IMR-90 (cell line): ENCODE measurements at regions not wholly inside any gene's neighbourhood (a gene's known extent, or its start where the extent isn't known, plus 50 kb on each side); places are given as distances from the start of the nearest gene placed in this dataset.

ENCODE experiments used
- ATAC-seq: fragments of 200-7000 bp; cut with Tn5 transposase; 2 replicates; pipeline ENCODE4 v1.9.1; 2020; ENCODE audit warnings: low read depth, mild to moderate bottlenecking, moderate library complexity
- BruUV-seq: library from RNA; stranded (reverse); fragments of 400-500 nt; replicated peaks from 2 replicates; lab custom pipeline; 2021; lab: Mats Ljungman, UMichigan
- CTCF ChIA-PET: fragments of 300-600 bp; formaldehyde crosslinking; extraction: SDS; loops from one replicate; lab custom pipeline; 2021; ENCODE audit warnings: antibody characterized with exemption; lab: Yijun Ruan, JAX
- POLR2A ChIA-PET: fragments of 300-600 bp; sonication (Branson Sonifier 250); formaldehyde crosslinking; loops from one replicate; lab custom pipeline; 2022; ENCODE audit warnings: antibody characterized with exemption; ENCODE audit not compliant: unreplicated experiment; lab: Charles Lee
- DNase-seq: peaks from one replicate; pipeline ENCODE4 v3.0.0; 2013
- H2AFZ ChIP-seq: replicated peaks from 2 replicates; pipeline ENCODE3; 2013; ENCODE audit warnings: low read length, mild to moderate bottlenecking; ENCODE audit not compliant: poor library complexity
- H2AK5ac ChIP-seq: 2 replicates; pipeline ENCODE4 v1.6.1; 2013; ENCODE audit warnings: low read depth, low read length, inconsistent platforms
- H2AK9ac ChIP-seq: replicated peaks from 2 replicates; pipeline ENCODE3; 2013; ENCODE audit warnings: mild to moderate bottlenecking, low read depth, low read length, moderate library complexity; ENCODE audit not compliant: poor library complexity
- H2BK120ac ChIP-seq: 2 replicates; pipeline ENCODE4 v1.6.1; 2013; ENCODE audit warnings: low read depth, low read length, inconsistent platforms
- H2BK15ac ChIP-seq: 3 replicates; pipeline ENCODE4 v1.6.1; 2013; ENCODE audit warnings: low read depth, low read length, inconsistent platforms
- H2BK20ac ChIP-seq: 2 replicates; pipeline ENCODE4 v1.6.1; 2013; ENCODE audit warnings: low read depth, mild to moderate bottlenecking, inconsistent platforms, low read length, moderate library complexity
- H2BK5ac ChIP-seq: 2 replicates; pipeline ENCODE4 v1.6.1; 2013; ENCODE audit warnings: mild to moderate bottlenecking, low read depth, low read length, inconsistent platforms; ENCODE audit not compliant: poor library complexity, severe bottlenecking
- H3K14ac ChIP-seq: replicated peaks from 2 replicates; pipeline ENCODE4 v1.6.1; 2013; ENCODE audit warnings: low read depth, low read length, inconsistent platforms
- H3K18ac ChIP-seq: 2 replicates; pipeline ENCODE4 v1.6.1; 2013; ENCODE audit warnings: low read depth, low read length, control low read depth
- H3K23ac ChIP-seq: 2 replicates; pipeline ENCODE4 v1.6.1; 2013; ENCODE audit warnings: low read depth, low read length, inconsistent platforms
- H3K27ac ChIP-seq: 2 replicates; pipeline ENCODE4 v1.5.1; 2013; ENCODE audit warnings: mild to moderate bottlenecking, control low read depth, low read length; ENCODE audit not compliant: insufficient read depth
- H3K27me3 ChIP-seq: 2 replicates; pipeline ENCODE4 v1.6.1; 2013; ENCODE audit warnings: low read length; ENCODE audit not compliant: control insufficient read depth, insufficient read depth
- H3K36me3 ChIP-seq: 2 replicates; pipeline ENCODE4 v1.6.1; 2013; ENCODE audit warnings: low read length, mixed read lengths; ENCODE audit not compliant: control insufficient read depth, insufficient read depth
- H3K4ac ChIP-seq: 2 replicates; pipeline ENCODE4 v1.6.1; 2013; ENCODE audit warnings: low read depth, low read length, inconsistent platforms
- H3K4me1 ChIP-seq: 2 replicates; pipeline ENCODE4 v1.6.1; 2013; ENCODE audit warnings: low read length, mixed read lengths; ENCODE audit not compliant: control insufficient read depth, insufficient read depth
- H3K4me2 ChIP-seq: 2 replicates; pipeline ENCODE4 v1.6.1; 2013; ENCODE audit warnings: low read depth, mild to moderate bottlenecking, control low read depth, low read length, moderate library complexity
- H3K4me3 ChIP-seq: 2 replicates; pipeline ENCODE4 v1.5.1; 2013; ENCODE audit warnings: low read depth, mild to moderate bottlenecking, control low read depth, low read length, moderate library complexity; ENCODE audit not compliant: insufficient read depth
- H3K56ac ChIP-seq: 2 replicates; pipeline ENCODE4 v1.6.1; 2013; ENCODE audit warnings: low read length, inconsistent platforms; ENCODE audit not compliant: insufficient read depth; ENCODE audit errors: extremely low read depth
- H3K79me1 ChIP-seq, 2 experiments: 2 replicates each; pipeline ENCODE4 v1.6.1; 2013; ENCODE audit warnings: low read length in 2 of 2, inconsistent platforms in 1 of 2, low read depth in 1 of 2
- H3K9ac ChIP-seq: 2 replicates; pipeline ENCODE4 v1.6.1; 2013; ENCODE audit warnings: low read depth, low read length, control low read depth
- H3K9me1 ChIP-seq: 2 replicates; pipeline ENCODE4 v1.6.1; 2013; ENCODE audit warnings: low read length, inconsistent platforms; ENCODE audit not compliant: insufficient read depth
- H3K9me3 ChIP-seq: 2 replicates; pipeline ENCODE4 v1.6.1; 2013; ENCODE audit warnings: low read length; ENCODE audit not compliant: control insufficient read depth, insufficient read depth
- H4K20me1 ChIP-seq: 2 replicates; pipeline ENCODE4 v1.6.1; 2013; ENCODE audit warnings: low read length, inconsistent platforms; ENCODE audit not compliant: insufficient read depth
- H4K5ac ChIP-seq: 2 replicates; pipeline ENCODE4 v1.6.1; 2013; ENCODE audit warnings: mild to moderate bottlenecking, low read depth, low read length, control low read depth
- H4K8ac ChIP-seq, 2 experiments: 2 replicates each; pipeline ENCODE4 v1.6.1; 2013; ENCODE audit warnings: low read depth in 2 of 2, low read length in 2 of 2, control low read depth in 1 of 2, inconsistent platforms in 1 of 2
- H4K91ac ChIP-seq: 2 replicates; pipeline ENCODE4 v1.6.1; 2013; ENCODE audit warnings: low read depth, low read length, inconsistent platforms; ENCODE audit not compliant: insufficient read depth
- CEBPB ChIP-seq: IDR thresholded peaks from 2 replicates; pipeline ENCODE4 v1.6.1; 2012; ENCODE audit warnings: low read depth, low read length, improper control_type of control experiment
- CHD1 ChIP-seq: IDR thresholded peaks from 2 replicates; pipeline ENCODE4 v1.6.1; 2012; ENCODE audit warnings: low read depth, low read length, improper control_type of control experiment
- FOS ChIP-seq: fragments of 150-350 bp; IDR thresholded peaks from 2 replicates; pipeline ENCODE4 v1.6.1; 2016; ENCODE audit warnings: low read depth, low read length
- MAFK ChIP-seq: IDR thresholded peaks from 2 replicates; pipeline ENCODE4 v1.6.1; 2012; ENCODE audit warnings: low read depth, low read length, improper control_type of control experiment
- NFE2L2 ChIP-seq: fragments of 150-350 bp; IDR thresholded peaks from 2 replicates; pipeline ENCODE4 v1.6.1; 2016; ENCODE audit warnings: low read depth, mild to moderate bottlenecking, low read length
- POLR2A ChIP-seq: IDR thresholded peaks from 2 replicates; pipeline ENCODE4 v1.6.1; 2012; ENCODE audit warnings: mild to moderate bottlenecking, low read depth, low read length
- RAD21 ChIP-seq: IDR thresholded peaks from 2 replicates; pipeline ENCODE4 v1.6.1; 2012; ENCODE audit warnings: low read length, improper control_type of control experiment
- RFX5 ChIP-seq: IDR thresholded peaks from 2 replicates; pipeline ENCODE4 v1.8.0; 2012; ENCODE audit warnings: low read depth, mild to moderate bottlenecking, low read length, moderate library complexity
- SMC3 ChIP-seq: fragments of 150-350 bp; IDR thresholded peaks from 2 replicates; pipeline ENCODE4 v1.6.1; 2016; ENCODE audit warnings: low read depth, mild to moderate bottlenecking, antibody characterized with exemption, low read length, moderate library complexity
- WGBS, 2 experiments: methylation state at CpG; one replicate each; pipeline versions ENCODE4 v1.1.5 to v1.1.7; 2013; ENCODE audit warnings: missing lambda C conversion rate in 2 of 2; ENCODE audit not compliant: insufficient read length in 1 of 2; ENCODE audit errors: extremely low coverage in 2 of 2; 5-methylcytosine and 5-hydroxymethylcytosine counted together
- dilution Hi-C: fragments of 300-500 bp; cut with HindIII; formaldehyde crosslinking; loops from one replicate; pipeline ENCODE4 v1.14.3; 2018; ENCODE audit warnings: low sequenced_read_pairs; ENCODE audit not compliant: unreplicated experiment
- in situ Hi-C: fragments of 300-500 bp; cut with MboI; formaldehyde crosslinking; loops from 3 replicates; pipeline ENCODE4 v1.14.3; 2019; ENCODE audit warnings: low sequenced_read_pairs, inconsistent platforms, mixed read lengths
- intact Hi-C: fragments of 100-400 bp; cut with micrococcal nuclease; formaldehyde crosslinking; loops from 2 replicates; pipeline ENCODE4 v1.10.0; 2022
- TF ChIP-seq, protein P1 (sequence below): conservative IDR thresholded peaks from 2 replicates; pipeline ENCODE4 v1.5.1; 2012; ENCODE audit warnings: mild to moderate bottlenecking, low read depth, low read length, improper control_type of control experiment

DNA sequence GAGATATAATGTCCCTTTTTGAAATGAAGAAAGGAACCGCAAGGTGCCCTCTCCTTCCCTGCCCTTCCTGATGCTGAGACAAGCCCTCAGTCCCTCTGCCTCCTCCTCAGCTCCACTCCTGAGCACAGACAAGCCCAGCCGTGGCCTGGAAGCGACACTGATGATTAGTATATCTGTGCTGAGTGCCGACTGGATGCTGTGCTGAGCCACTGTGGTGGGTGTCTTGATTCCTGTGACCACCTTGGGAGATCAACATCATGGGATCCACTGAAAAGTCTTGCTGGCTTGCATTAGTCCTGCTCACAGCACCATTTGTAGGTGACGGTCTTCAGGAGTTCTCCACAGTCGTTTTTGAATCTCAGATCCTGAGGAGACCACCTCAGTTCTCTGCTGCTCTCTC, 59.5 kb upstream of the HGFAC start:
- H3K18ac ChIP-seq: no peak overlapping the region
- H2AK5ac ChIP-seq: no peak overlapping the region
- no peaks in the 10 kb centered on the region for H3K9me1 ChIP-seq
- no TSS peak for BruUV-seq
- no peaks in the 10 kb centered on the region for H3K27me3 ChIP-seq
- H4K20me1 ChIP-seq: no peaks in the 10 kb centered on the region; the same call in 1 of the 2 replicates
- H3K79me1 ChIP-seq: peaks cover 0 to 14% of the 10 kb centered on the region in 2 experiments; a peak in 2 of 4 replicates
- in situ Hi-C loops (no loop called here), dilution Hi-C loops (no loop called here), intact Hi-C loops (no loop called here)
- no peak overlapping the region for H3K9ac ChIP-seq
- CTCF ChIA-PET: interaction anchor here (0.7 kb wide), 1 partner anchor 22 kb away, joined by 3 read pairs; no protein-coding TSS in a partner anchor
- no peak overlapping the region for H3K4me3 ChIP-seq
- H2BK120ac ChIP-seq: no peak overlapping the region
- H2BK20ac ChIP-seq: no peak overlapping the region
- no peak for DNase-seq
- H3K9me3 ChIP-seq: peaks cover 6% of the 10 kb centered on the region
- no peaks in the 10 kb centered on the region; the same call in 1 of the 2 replicates for H3K36me3 ChIP-seq
- H3K23ac ChIP-seq: no peak overlapping the region
- H2BK5ac ChIP-seq: no peak overlapping the region
- H3K4me1 ChIP-seq: peaks cover 3% of the 10 kb centered on the region
- POLR2A ChIA-PET: no interaction called here
- TF ChIP-seq SMC3 (no peak), NFE2L2 (no peak), CHD1 (no peak), MAFK (no peak), CEBPB (no peak), RAD21 (no peak), POLR2A (no peak), RFX5 (no peak), FOS (no peak)
- TF ChIP-seq, protein P1, sequence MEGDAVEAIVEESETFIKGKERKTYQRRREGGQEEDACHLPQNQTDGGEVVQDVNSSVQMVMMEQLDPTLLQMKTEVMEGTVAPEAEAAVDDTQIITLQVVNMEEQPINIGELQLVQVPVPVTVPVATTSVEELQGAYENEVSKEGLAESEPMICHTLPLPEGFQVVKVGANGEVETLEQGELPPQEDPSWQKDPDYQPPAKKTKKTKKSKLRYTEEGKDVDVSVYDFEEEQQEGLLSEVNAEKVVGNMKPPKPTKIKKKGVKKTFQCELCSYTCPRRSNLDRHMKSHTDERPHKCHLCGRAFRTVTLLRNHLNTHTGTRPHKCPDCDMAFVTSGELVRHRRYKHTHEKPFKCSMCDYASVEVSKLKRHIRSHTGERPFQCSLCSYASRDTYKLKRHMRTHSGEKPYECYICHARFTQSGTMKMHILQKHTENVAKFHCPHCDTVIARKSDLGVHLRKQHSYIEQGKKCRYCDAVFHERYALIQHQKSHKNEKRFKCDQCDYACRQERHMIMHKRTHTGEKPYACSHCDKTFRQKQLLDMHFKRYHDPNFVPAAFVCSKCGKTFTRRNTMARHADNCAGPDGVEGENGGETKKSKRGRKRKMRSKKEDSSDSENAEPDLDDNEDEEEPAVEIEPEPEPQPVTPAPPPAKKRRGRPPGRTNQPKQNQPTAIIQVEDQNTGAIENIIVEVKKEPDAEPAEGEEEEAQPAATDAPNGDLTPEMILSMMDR: no peak
- no peak overlapping the region for H4K91ac ChIP-seq
- no peak overlapping the region for H3K4ac ChIP-seq
- H2BK15ac ChIP-seq: no peak overlapping the region
- no peak overlapping the region for H3K56ac ChIP-seq
- H4K8ac ChIP-seq: no peak overlapping the region
- H2AK9ac ChIP-seq: no peak overlapping the region
- no peak overlapping the region for H3K4me2 ChIP-seq
- no peak overlapping the region for H2AFZ ChIP-seq
- H3K27ac ChIP-seq: no peak overlapping the region
- H3K14ac ChIP-seq: no peak overlapping the region
- 80% methylated on average over 1 of the region's 6 CpGs; no CpG with 5 or more reads in 1 of the 2 experiments for WGBS, 2 experiments
- H4K5ac ChIP-seq: no peak overlapping the region
- ATAC-seq: no peak
